ENCODE measurements at regions not wholly inside any gene's neighbourhood (a gene's known extent, or its start where the extent isn't known, plus 50 kb on each side); places are given as distances from the start of the nearest gene placed in this dataset.
"Not testable (repeated sequence)": the region's sequence is repeated elsewhere in the genome, so short reads cannot be mapped to it uniquely, and the experiment has no call there.

DNA sequence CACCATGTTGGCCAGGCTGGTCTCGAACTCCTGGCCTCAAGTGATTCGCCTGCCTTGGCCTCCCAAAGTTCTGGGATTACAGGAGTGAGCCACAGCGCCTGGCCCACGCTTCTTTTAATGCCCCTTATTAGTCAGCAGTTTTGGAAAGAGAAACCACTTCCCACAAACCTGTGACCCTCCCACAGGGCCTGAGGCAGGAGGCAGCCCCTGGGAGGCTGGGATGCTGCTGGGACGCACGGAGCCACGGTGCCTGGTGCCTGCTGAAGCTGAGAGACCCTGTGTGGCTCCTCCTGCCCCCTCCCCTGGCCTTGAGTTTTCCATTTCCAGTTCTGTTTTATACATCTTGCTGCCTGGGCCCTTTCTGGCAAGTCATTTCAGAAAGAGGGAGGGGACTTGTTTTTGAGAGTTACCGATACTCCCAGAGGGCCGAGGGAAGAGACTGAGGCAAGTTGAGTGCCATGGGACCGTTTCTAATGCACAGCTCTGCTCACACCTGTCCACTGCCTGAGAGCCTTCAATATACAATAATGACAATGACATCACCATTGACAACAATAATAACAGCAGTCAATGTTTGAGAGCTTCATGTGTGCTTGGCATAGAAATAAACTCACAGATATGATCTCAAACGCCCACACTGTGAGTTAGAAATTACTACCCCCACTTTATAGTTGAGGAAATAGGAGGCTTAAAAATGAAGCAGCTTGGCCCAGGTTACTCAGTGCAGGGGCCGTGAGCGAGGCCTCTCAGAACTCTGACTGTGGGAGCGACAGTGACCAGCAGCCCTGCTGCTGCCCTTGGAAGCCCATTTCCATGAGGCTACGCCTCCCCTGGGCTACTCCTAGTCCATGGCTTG, 78.1 kb upstream of the YWHAQ start:
- DNase-seq (peak; percentile 25), ATAC-seq (peak; percentile 65)

DNA sequence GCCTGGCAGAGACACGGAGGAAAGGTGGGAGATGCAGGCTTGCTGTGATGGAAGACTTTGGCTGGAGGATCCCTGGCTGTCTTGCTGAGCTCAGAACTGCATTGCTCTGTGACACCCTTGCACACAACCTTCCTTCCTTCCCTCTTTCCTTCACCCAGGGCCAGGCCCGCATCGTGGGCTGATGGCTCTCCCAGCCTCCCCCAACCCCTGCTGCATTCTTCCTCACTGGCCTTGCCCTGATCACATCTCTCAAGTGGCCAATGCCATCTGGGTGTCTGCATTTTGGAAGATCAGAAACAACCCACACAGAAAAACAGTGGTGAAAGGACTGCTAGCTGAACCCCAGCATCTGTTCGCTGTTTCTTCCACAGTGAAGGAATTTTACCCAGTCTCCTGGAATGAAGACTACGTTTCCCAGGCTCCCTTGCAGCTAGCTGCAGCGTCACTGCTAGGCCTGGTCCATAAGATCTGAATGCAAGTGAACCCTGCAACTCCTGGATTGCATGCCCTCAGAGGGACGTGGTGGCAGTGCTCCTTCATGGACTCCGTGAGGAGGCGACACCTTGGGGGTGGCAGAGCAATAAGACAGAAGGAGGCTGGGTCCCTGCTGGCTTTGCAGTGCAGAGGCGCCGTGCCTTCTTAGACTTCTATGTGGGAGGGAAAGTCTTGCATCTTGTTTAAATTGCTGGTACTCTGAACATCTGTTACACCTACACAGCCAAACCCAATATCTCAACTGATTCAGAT, 78.9 kb upstream of the YWHAQ start:
- DNase-seq: no peak
- no peak for ATAC-seq

DNA sequence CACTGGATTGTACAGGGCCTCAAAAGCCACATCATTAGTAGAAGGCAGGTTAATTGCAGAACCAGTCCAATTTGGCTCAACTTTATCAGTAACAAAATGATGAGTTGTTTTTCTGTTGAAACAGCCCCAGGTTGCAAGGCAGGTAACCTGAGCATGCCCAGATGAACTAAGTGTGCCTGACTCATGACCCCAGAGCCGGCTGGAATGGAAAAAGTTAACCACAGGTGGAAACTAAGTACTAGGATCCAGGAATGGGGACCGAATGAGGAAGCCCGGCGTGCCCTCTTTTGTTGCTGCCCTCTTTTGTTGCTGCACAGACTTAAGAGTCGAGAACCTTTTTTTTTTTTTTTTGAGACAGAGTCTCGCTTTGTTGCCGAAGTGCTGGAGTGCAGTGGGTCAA, 79.5 kb upstream of the YWHAQ start:
- no peak for ATAC-seq

DNA sequence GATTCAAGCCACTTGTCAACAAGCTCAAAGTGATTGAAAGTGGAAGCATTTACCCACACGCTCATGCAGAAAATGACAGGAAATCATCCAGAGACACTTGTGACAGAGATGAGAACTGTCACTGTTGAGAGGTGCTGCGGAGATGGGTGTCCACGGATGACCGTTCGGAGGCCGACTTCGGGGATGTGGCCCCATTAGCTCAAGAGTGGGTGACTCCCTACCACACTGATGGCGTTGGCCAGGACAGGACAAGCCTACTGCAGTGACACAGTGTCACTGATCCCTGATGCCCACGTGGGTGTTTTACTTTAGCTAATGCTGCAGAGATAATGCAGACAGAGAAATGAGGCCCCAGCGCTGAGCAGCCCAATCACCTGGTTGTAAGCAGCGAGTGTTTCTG, 81.5 kb upstream of the YWHAQ start:
- DNase-seq (no peak), ATAC-seq (no peak)

More for the DNA sequence above, 79.5 kb upstream of the YWHAQ start:
- no peak for DNase-seq

DNA sequence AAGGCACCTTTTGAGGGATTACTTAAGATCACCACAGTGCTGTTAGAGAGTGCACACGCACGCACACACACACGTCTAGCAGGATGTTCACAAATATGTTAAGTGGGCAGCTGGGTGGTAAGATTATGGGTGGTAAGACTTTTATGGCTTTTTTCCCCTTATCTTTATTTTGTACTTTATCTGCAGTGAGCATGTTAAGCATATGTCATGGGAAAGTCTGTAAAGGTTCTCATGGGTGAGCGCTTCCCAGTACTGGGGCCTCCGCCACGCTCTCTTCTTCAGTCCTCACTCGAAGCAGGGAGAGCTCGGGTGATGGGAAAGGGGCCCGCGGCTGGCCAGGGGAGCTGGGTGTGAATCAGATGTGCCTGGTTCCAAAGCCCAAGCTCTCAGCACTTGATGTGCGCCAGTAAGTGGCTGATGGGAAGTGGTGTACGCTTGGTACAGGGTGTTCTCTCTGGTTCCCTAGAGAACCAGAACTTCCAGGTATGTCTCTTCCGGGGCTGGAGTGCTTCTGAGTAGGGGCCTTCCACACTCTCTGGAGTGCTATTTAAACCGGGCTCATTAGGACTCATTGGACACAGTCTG, 83.9 kb upstream of the YWHAQ start:
- no peak for ATAC-seq
- no peak for DNase-seq

DNA sequence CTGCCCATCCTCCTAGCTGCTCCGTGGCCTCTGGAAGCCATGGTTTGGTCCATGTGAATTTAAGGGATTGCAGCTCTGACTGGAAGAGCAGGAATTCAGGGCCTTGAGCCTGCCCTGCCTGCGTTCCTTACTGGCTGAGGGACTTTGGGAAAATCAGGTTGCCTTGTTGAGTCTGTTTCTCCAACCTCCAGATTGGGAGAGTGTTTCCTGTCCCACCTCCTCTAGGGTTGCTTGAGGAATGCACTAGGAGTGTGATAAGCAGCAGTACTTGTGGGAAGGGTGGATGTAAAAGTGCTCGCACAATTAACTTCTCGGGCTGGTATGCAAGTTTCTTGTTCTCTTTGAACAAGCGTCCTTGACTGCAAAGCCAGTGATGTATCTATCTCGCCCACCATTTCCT, 84.4 kb upstream of the YWHAQ start:
- no peak for ATAC-seq

DNA sequence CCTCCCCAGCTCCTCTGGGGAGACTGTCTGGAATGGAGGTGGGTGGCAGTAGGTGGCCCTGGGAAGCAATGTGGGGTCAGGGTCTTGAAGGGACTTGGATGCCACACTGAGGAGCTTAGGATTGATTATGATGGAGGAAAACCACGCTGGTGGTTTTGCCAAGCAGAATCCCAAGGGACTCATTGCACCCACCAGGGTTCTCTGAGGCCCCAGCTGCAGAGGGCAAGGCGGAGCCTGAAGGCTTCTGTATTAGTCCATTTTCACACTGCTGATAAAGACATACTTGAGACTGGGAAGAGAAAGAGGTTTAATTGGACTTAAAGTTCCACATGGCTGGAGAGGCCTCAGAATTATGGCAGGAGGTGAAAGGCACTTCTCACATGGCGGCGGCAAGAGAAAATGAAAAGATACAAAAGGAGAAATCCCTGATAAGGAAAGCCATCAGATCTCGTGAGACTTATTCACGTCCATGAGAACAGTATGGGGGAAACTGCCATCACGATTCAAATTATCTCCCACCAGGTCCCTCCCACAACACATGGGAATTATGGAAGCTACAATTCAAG, 87.2 kb upstream of the YWHAQ start:
- ATAC-seq (no peak), DNase-seq (no peak)

More for the DNA sequence above, 84.4 kb upstream of the YWHAQ start:
- DNase-seq: no peak

DNA sequence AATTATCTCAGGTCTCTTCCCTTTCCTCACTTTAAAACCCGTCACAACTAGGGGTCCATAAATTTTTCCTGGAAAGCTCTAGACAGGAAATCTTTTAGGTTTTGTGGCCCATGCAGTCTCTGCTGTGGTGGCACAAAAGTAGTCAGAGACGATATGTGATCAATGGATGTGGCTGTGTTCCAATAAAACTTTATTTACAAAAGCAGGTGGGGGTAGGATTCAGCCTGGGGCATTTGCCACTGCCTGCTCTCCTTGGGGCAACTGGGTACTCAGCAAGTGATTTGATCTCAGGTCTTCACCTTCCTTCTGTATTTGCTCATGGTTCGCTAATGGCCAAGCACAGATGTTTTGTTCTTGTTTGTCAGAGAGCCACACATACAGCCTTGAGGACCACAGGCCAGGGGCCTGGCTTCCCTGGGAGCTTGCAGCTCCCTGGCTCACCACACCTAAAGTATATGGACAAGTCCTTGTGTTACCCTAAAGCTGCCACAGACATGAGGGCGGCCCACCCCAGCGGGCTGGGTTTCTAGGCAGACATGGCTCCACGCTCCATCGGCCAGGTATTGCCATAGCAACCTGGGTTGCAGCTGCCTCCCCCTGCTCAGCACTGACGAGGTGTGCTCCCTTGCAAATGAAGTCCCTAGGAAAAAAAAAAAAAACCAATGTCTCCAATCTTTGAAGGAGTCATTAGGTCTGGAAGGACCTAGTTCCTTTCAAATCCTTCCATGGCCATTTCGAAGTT, 89.7 kb upstream of the YWHAQ start:
- DNase-seq: no peak
- ATAC-seq: no peak

DNA sequence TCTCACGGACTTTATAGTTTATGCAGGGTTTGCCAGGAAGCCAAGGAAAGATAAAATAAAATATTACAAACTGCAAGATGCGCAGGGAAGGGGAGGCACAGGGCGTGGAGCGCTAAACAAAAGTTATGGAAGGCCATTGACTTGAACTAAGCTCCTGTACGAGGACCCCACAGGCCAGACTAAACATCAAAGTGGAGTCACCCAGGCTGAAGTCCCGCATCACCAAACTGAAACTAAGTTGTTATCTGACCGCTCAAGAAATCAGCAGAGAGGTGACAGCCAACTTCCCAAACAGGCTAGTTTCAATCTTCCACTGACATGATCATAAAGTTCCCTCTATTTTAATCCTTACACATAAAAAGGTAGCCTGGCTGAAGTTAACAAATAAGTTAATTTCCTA, 90.5 kb upstream of the YWHAQ start:
- DNase-seq (no peak), ATAC-seq (no peak)

DNA sequence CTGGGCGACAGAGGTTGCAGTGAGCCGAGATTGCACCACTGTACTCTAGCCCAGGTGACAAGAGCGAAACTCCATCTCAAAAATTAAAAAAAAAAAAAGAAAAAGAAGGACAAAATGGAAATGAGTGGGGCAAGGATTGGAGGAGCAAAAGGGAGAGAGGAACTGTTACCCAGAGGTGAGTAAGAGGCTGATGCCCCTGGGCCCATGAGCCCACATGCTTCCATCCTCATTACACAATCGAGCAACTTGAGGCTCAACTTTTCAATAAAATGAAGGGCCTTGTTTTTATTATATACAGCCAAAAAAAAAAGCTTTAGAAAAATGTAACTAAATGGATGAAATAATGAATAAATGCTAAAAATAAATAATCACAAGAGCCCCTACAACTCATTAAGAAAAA, 91.7 kb upstream of the YWHAQ start:
- ATAC-seq (no peak), DNase-seq (no peak)

DNA sequence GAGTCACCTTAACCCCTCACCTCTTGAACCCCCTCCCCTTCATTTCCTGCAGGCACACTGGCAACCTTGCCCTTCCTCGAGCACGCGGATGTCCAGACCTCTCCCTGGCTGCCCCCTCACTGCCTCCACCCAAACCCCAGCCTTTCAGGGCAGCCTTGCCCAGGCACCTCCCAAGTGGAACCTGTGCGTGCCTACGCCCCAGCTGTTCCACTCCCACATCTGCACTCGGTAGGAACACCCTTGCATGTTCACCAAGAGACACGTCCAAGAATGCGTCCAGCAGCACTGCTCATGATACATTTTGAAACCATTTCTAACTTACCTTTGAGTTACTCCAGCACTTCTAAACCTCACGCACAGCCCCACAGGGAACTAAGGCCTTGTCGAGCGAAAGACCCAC, 93.8 kb upstream of the YWHAQ start:
- no peak for ATAC-seq
- no peak for DNase-seq

DNA sequence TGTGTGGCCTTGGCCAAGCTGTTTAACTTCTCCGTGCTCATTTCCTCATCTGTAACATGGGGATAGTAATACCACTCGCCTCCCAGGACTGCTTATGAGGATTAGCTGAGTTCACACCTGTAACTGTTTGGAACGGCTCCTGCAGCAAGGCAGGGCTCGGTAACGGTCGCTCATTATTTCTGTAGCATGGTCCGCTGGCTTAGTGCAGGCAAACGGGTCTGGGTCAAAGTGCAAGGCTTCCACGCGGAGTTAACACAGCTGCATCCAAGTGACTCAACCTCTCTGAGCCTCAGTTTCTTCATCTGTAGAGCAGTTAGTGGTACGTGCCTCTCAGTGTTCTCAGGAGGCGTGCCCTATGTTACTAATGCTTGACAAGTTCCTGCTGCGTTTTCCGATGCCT, 94.3 kb upstream of the YWHAQ start:
- DNase-seq (no peak), ATAC-seq (no peak)

DNA sequence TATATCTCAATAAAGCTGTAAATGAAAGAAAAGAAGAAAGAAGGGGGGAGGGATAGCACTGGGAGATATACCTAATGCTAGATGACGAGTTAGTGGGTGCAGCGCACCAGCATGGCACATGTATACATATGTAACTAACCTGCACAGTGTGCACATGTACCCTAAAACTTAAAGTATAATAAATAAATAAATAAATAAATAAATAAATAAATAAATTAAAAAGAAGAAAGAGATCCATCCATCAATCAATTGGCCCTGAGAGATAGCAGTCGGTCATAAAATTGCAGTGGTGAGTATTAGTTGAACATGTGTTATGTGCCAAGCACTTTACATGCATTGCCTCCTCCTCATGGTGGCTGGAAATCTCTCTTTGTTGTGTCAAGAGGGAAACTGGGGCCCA, 95.2 kb upstream of the YWHAQ start:
- not testable (repeated sequence) for ATAC-seq

DNA sequence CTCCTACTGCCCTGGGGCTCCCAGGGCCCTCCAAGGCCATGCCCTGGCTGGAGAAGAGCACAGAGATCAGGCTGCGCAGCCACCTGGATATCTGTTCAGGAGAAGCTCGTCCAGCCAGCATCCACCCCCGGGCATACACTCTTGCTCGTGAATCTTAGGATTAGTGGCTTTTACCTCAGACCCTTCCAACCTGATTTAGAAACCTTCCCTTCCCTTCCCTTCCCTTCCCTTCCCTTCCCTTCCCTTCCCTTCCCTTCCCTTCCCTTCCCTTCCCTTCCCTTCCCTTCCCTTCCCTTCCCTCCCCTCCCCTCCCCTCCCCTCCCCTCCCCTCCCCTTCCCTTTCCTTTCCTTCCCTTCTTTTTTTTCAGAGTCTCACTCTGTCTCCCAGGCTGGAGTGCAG, 99.7 kb upstream of the YWHAQ start:
- DNase-seq, ATAC-seq: not testable (repeated sequence)

More for the DNA sequence above, 95.2 kb upstream of the YWHAQ start:
- DNase-seq: not testable (repeated sequence)

DNA sequence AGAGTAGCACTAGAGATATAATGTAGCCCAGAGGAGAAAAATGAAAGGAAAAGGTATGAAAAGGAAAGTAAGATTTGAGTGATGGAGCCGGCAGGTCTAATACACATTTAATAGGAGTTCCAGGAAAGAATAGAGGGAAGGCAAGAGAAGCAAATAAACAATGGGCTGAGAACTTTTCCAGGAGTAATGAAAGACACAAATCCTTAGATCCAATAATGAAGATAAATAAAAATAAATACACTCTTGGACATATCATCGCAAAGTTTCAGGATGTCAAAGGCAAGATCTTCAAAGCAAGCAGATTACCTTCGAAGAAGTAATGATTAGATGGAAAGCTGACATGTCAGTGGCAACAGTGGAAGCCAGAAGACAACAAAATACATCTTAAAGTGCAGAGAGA, 102.0 kb upstream of the YWHAQ start:
- no peak for ATAC-seq
- DNase-seq: no peak

DNA sequence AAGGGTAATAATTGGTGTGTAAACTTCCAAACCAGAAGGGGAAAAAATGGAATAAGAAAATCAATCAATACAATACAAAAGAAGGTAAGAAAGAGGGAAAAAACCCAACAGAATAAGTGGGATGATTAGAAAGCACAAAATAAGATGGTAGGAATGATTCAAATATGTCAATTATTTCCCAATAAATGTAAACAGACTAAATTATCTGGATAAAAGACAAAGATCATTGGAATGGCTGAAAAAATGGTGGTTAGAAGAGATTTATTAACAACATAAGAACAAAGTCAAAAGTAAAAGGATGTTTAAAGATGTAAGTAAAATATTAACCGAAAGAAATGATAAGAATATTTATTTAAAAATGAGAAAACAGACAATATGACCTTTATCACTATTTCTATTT, 103.5 kb upstream of the YWHAQ start:
- DNase-seq (no peak), ATAC-seq (no peak)

DNA sequence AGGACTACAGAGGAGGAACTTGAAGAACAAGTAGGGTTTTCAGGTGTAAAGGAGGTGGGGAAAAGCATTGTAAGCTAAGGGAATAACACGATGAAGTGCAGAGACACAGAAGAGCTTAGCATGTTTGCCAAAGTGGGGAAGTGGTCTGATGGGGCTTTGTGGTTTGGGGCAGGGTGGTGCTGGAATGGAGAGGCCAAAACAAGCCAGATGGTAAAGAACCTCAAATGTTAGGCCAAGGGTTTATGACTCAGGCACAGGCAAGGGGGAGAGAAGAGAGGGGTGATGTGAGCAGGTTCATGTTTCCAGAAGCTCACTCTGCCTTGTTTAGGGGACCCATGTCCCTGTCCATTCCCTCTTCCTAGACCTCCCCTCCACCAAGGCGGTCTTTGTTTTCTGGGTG, 104.5 kb upstream of the YWHAQ start:
- DNase-seq (no peak), ATAC-seq (peak; percentile 47)

DNA sequence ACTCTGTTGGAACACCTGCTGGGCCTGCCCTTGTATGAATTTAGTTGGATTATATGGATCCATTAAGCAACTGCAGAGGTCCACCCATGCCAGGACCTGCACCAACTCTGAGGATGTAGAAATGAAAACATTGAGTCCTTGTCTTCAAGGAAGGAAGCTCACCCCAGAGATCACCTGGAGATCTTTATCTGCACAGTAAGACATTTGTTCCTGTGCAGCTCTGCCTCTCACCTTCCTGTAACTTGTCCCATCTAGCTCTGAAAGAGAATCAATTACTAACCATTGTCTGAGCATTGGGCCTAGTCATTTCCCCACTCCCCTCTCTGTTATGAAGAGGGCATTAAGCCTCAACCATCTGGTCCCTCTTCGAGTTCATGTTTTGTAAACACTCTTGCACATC, 105.2 kb upstream of the YWHAQ start:
- DNase-seq (no peak), ATAC-seq (no peak)

DNA sequence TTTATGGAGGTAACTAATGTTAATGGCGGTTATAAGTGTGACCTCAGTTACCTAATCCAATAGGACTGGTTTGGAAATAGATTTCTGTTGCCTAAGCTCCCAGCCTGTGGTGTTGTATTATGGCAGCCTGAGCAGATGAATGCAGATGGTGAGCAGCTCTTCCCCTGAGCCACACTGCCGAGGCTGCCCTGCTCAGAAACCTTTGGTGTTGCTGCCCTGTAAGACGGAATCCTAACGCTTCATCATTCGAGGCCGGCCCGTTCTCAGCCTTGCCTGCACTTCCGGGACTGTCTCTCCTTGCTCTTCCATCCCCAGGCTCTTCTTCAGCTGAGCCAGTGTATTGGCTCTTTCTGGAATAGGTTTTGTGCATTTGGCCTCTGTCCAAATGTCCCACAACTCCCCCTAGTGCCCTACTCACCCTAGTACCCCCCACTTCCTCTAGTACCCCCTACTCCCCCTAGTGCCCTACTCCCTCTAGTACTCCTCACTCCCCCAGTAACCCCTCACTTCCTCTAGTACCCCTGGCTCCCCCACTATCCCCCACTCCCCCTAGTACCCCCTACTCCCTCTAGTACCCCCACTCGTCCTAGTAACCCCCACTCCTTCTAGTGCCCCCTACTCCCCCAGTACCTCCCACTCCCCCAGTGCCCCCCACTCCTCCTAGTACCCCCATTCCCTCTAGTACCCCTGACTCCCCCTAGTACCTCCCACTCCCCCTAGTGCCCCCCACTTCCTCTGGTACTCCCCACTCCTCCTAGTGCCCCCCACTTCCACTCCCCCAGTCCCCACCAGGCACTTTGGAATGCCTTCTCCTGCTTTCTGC, 106.0 kb upstream of the TAF1B start:
- ATAC-seq: no peak

DNA sequence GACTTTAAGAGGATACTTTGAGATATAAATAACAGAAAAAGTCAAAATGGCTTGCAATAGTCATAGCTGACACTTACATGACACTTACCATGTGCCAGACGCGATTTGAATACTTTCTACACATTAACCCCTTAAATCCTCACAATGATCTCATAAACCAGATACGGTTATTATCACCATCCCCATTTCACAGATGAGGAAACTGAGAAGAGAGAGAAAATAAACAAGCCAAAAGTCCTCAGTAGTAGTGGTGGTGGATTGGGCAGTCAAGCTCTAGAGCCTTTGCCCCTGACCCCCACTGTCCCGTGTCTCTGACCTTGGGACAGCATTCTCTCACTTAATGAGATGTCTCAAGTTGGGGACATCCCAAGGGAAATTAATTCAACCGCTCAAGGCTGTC, 105.2 kb upstream of the TAF1B start:
- no peak for ATAC-seq
- DNase-seq: no peak

More for the DNA sequence above, 106.0 kb upstream of the TAF1B start:
- DNase-seq: no peak
